Hepatocyte (in vitro differentiated cells): ENCODE measurements at regions not wholly inside any gene's neighbourhood (a gene's known extent, or its start where the extent isn't known, plus 50 kb on each side); places are given as distances from the start of the nearest gene placed in this dataset.

Source experiments
- DNase-seq: peaks from one replicate; pipeline ENCODE4 v3.0.0-alpha.2; 2016; ENCODE audit warnings: low spot score
- H2AFZ ChIP-seq: fragments of 200-600 bp; sonication (generic); 2 replicates; pipeline ENCODE4 v1.6.0; 2016; ENCODE audit warnings: antibody characterized with exemption, mild to moderate bottlenecking
- H3K27ac ChIP-seq: fragments of 200-600 bp; sonication (generic); 2 replicates; pipeline ENCODE4 v1.5.1; 2016; ENCODE audit warnings: mild to moderate bottlenecking
- H3K27me3 ChIP-seq: fragments of 200-600 bp; sonication (generic); 2 replicates; pipeline ENCODE4 v1.6.1; 2016
- H3K36me3 ChIP-seq: fragments of 200-600 bp; sonication (generic); replicated peaks from 2 replicates; pipeline ENCODE4 v1.5.1; 2016; ENCODE audit warnings: low read depth; ENCODE audit not compliant: insufficient read depth
- H3K4me1 ChIP-seq: fragments of 200-600 bp; sonication (generic); 2 replicates; pipeline ENCODE4 v1.5.1; 2016; ENCODE audit warnings: mild to moderate bottlenecking, moderate library complexity; ENCODE audit not compliant: insufficient read depth
- H3K4me2 ChIP-seq: fragments of 200-600 bp; sonication (generic); 2 replicates; pipeline ENCODE4 v1.6.0; 2016
- H3K4me3 ChIP-seq: fragments of 200-600 bp; sonication (generic); 2 replicates; pipeline ENCODE4 v1.5.1; 2016; ENCODE audit warnings: mild to moderate bottlenecking
- H3K79me2 ChIP-seq: fragments of 200-600 bp; sonication (generic); 2 replicates; pipeline ENCODE4 v1.6.0; 2017; ENCODE audit warnings: mild to moderate bottlenecking
- H3K9me2 ChIP-seq: fragments of 200-600 bp; sonication (generic); replicated peaks from 2 replicates; pipeline ENCODE4 v1.6.0; 2017; ENCODE audit warnings: mild to moderate bottlenecking; ENCODE audit not compliant: insufficient read depth
- H3K9me3 ChIP-seq: fragments of 200-600 bp; sonication (generic); 2 replicates; pipeline ENCODE4 v1.5.1; 2016; ENCODE audit warnings: low read depth, mild to moderate bottlenecking
- H4K20me1 ChIP-seq: fragments of 200-600 bp; sonication (generic); 2 replicates; pipeline ENCODE4 v1.6.0; 2016; ENCODE audit warnings: mild to moderate bottlenecking; ENCODE audit not compliant: insufficient read depth, poor library complexity, severe bottlenecking
- EZH2 ChIP-seq: fragments of 200-600 bp; sonication (generic); IDR thresholded peaks from 2 replicates; pipeline ENCODE4 v1.6.1; 2016; ENCODE audit warnings: antibody characterized with exemption, mild to moderate bottlenecking, borderline replicate concordance
- EZH2phosphoT487 ChIP-seq: fragments of 200-600 bp; sonication (generic); IDR thresholded peaks from one replicate; pipeline ENCODE4 v1.6.1; 2018; ENCODE audit warnings: antibody characterized with exemption, mild to moderate bottlenecking, low read depth, moderate library complexity; ENCODE audit not compliant: unreplicated experiment, severe bottlenecking
- WGBS: methylation state at CpG from one replicate; pipeline ENCODE4 v1.1.6; 2016; ENCODE audit warnings: low lambda C conversion rate; ENCODE audit errors: missing lambda C conversion rate; 5-methylcytosine and 5-hydroxymethylcytosine counted together
- TF ChIP-seq, protein P1 (sequence below): fragments of 200-600 bp; sonication (generic); IDR thresholded peaks from 2 replicates; pipeline ENCODE4 v1.5.1; 2016; ENCODE audit warnings: antibody characterized with exemption, mild to moderate bottlenecking; ENCODE audit not compliant: poor library complexity

DNA sequence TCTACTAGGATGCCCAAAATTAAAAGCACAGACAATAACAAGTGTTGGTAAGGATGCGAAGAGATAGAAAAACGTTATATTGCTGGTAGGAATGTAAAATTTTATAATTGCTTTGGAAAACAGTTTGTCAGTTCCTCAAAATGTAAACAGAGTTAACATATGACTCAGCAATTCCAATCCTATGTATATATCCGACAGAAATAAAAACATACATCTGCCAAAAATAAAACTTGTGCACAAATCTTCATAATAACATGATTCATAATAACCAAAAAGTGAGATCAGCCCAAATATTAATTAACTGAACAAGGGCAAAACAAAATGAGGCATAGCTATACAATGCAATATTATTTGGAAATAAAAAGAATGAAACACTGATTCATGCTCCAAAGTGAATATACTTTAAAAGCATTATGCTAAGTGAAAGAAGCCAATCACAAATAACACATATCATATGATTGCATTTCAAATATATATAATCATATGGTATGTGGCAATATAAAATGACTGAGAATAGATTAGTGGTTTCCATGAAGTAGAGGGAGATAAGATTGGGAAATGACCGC lies 609.3 kb downstream of the IGSF11 start:
- Histone ChIP-seq H3K9me2 (no peaks in the 10 kb centered on the region), H2AFZ (no peak overlapping the region), H3K4me1 (no peaks in the 10 kb centered on the region), H4K20me1 (no peaks in the 10 kb centered on the region), H3K4me2 (no peak overlapping the region), H3K27ac (no peak overlapping the region), H3K27me3 (no peaks in the 10 kb centered on the region), H3K4me3 (no peak overlapping the region), H3K36me3 (no peaks in the 10 kb centered on the region), H3K79me2 (no peaks in the 10 kb centered on the region), H3K9me3 (no peaks in the 10 kb centered on the region)
- TF ChIP-seq EZH2 (no peak), EZH2phosphoT487 (no peak)
- TF ChIP-seq, protein P1, sequence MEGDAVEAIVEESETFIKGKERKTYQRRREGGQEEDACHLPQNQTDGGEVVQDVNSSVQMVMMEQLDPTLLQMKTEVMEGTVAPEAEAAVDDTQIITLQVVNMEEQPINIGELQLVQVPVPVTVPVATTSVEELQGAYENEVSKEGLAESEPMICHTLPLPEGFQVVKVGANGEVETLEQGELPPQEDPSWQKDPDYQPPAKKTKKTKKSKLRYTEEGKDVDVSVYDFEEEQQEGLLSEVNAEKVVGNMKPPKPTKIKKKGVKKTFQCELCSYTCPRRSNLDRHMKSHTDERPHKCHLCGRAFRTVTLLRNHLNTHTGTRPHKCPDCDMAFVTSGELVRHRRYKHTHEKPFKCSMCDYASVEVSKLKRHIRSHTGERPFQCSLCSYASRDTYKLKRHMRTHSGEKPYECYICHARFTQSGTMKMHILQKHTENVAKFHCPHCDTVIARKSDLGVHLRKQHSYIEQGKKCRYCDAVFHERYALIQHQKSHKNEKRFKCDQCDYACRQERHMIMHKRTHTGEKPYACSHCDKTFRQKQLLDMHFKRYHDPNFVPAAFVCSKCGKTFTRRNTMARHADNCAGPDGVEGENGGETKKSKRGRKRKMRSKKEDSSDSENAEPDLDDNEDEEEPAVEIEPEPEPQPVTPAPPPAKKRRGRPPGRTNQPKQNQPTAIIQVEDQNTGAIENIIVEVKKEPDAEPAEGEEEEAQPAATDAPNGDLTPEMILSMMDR = no peak
- WGBS = 78% methylated on average over 4 of the region's 4 CpGs
- DNase-seq = no peak

DNA sequence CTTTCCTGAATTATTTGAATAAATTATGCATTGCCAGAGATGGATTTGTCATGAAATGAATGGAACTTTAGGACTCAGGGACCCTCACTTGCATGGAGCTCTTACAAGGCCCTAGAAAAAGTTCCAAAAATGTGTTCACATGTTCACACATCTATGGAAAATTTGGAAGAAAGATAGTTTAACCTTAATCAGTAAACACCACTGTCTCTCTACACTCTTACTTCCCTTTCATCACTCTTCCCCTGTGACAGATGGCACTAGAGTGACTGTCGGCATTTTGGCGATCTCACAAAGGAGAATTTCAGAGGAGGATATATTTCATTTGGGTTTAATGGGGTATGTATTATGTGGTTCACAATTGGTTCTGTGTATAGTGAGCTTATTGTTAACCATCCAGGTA lies 600.8 kb downstream of the IGSF11 start:
- no peak overlapping the region for H3K4me2 ChIP-seq
- H3K36me3 ChIP-seq = no peaks in the 10 kb centered on the region
- no peaks in the 10 kb centered on the region for H3K79me2 ChIP-seq
- H3K9me2 ChIP-seq = no peaks in the 10 kb centered on the region
- H3K4me3 ChIP-seq = no peak overlapping the region
- TF ChIP-seq EZH2 = no peak
- TF ChIP-seq, protein P1 = no peak
- no peak for TF ChIP-seq EZH2phosphoT487
- H2AFZ ChIP-seq = no peak overlapping the region
- H3K4me1 ChIP-seq = no peaks in the 10 kb centered on the region
- 94% methylated on average over 2 of the region's 2 CpGs for WGBS
- H4K20me1 ChIP-seq = no peaks in the 10 kb centered on the region
- H3K27ac ChIP-seq = no peak overlapping the region
- no peaks in the 10 kb centered on the region for H3K9me3 ChIP-seq
- no peak for DNase-seq
- no peaks in the 10 kb centered on the region for H3K27me3 ChIP-seq

DNA sequence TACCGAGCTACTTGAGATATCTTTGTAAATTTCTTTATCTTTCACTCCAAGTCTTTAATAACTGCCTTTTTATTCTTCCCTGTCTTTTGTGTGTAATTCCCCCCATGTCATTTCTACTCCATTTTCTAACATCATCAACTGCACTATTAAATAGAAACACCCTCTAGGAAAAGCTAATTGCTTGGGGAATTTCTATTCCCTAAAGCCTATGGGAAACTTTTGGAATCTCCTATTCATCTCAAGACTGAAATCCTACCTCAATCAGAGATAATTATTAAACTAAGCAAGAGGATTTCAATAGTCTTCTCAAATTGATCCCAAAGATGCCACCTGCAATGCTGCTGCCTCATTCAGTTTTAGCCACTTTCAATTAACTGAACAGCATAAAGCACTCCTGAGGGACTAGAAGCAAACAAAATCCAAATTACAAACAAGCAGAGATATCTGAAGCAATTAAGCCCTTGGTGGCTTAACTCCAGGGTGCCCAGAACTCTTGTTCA lies 598.7 kb downstream of the IGSF11 start:
- H3K27ac ChIP-seq = no peak overlapping the region

More for the DNA sequence above, 598.7 kb downstream of the IGSF11 start:
- no peak overlapping the region for H3K4me3 ChIP-seq
- H4K20me1 ChIP-seq = no peaks in the 10 kb centered on the region
- no peaks in the 10 kb centered on the region for H3K4me1 ChIP-seq
- no peaks in the 10 kb centered on the region for H3K36me3 ChIP-seq
- no peaks in the 10 kb centered on the region for H3K27me3 ChIP-seq
- no peaks in the 10 kb centered on the region for H3K9me2 ChIP-seq
- H3K9me3 ChIP-seq = no peaks in the 10 kb centered on the region
- no peak overlapping the region for H3K4me2 ChIP-seq
- TF ChIP-seq, protein P1 = no peak
- no peak for TF ChIP-seq EZH2
- no peak for TF ChIP-seq EZH2phosphoT487
- 72% methylated on average over 1 of the region's 1 CpG for WGBS
- H2AFZ ChIP-seq = no peak overlapping the region
- no peak for DNase-seq
- H3K79me2 ChIP-seq = no peaks in the 10 kb centered on the region
